Stimulated activated naive B cell treated with anti-CD40 and anti-IgM and Interleukin-4, amounts not matched to agents 10 μg/mL and 1 μg/mL and 100 μg/mL, for 72 hours (primary cell): ENCODE measurements at regions not wholly inside any gene's neighbourhood (a gene's known extent, or its start where the extent isn't known, plus 50 kb on each side); places are given as distances from the start of the nearest gene placed in this dataset.
"Not testable (repeated sequence)": the region's sequence is repeated elsewhere in the genome, so short reads cannot be mapped to it uniquely, and the experiment has no call there.

Experiments used
- ATAC-seq, 2 donors: fragments of 150-1000 bp; cut with Tn5 transposase; replicated peaks; 2 replicates each; pipeline ENCODE4 v1.10.0; 2021; ENCODE audit warnings: moderate library complexity in 1 of 2
- DNase-seq: peaks from one replicate; pipeline ENCODE4 v3.0.0; 2021
- H3K27ac Mint-ChIP-seq: one replicate; pipeline ENCODE4 v1.8.0; 2022; ENCODE audit warnings: mild to moderate bottlenecking, mixed read lengths
- H3K27me3 Mint-ChIP-seq, 2 donors: one replicate each; pipeline ENCODE4 v1.8.0; 2022; ENCODE audit warnings: mixed read lengths in 2 of 2
- H3K36me3 Mint-ChIP-seq, 2 donors: one replicate each; pipeline ENCODE4 v1.8.0; 2022; ENCODE audit warnings: mixed read lengths in 2 of 2, mild to moderate bottlenecking in 1 of 2
- H3K4me1 Mint-ChIP-seq, 2 donors: one replicate each; pipeline ENCODE4 v1.8.0; 2022; ENCODE audit warnings: mixed read lengths in 2 of 2, mild to moderate bottlenecking in 1 of 2
- H3K4me3 Mint-ChIP-seq, 2 donors: one replicate each; pipeline ENCODE4 v1.8.0; 2022; ENCODE audit warnings: mild to moderate bottlenecking in 2 of 2, mixed read lengths in 2 of 2, moderate library complexity in 1 of 2
- H3K9me3 Mint-ChIP-seq, 2 donors: one replicate each; pipeline ENCODE4 v1.8.0; 2022; ENCODE audit warnings: mixed read lengths in 2 of 2, mild to moderate bottlenecking in 1 of 2

DNA sequence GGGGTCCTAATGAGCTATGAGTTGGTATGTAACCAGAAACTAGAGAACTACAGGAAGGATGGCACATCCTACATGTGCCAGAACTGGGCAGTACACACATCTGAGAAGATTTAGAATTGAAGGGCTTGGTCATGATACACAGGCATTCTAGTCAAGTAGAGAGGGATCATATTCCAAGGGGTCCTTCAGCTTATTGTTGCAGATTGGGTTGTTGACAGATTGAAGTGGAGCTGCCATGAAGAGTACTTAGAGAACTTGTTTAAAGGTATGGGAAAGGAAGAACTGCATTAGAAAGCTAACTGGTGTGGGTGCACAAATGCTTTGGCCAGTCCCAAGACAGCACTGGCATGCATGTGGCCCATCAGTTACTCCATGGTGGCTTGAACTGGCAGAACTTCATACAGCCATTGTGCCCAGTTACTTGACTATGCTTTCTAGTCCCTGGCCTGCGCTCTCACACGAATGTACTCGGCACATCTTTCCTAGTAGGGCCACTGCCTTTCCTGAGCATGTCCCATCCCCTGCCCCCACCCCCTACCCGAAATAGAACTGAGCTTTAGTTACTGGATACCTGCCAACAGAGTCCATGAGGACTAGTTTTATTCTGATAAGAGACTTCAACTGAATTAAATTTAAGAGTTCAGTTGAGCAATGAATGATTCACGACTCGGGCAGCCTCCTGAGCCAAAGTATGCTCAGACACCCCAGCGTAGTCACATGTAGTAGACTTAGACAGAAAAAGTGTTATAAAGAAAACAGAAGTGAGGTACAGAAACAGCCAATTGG, 64.0 kb downstream of the CCNG2 start:
- H3K4me1 Mint-ChIP-seq, result peaks cover 0 to 6% of the 10 kb centered on the region in 2 donors
- DNase-seq (no peak), ATAC-seq (no peak)
- no peaks in the 10 kb centered on the region for H3K9me3 Mint-ChIP-seq
- H3K36me3 Mint-ChIP-seq, result no peaks in the 10 kb centered on the region
- H3K27me3 Mint-ChIP-seq, result no peaks in the 10 kb centered on the region
- no peak overlapping the region for H3K4me3 Mint-ChIP-seq
- no peak overlapping the region for H3K27ac Mint-ChIP-seq

GRCh38 chr4:77225022-77225421, 68.0 kb downstream of the CCNG2 start:
- Mint-ChIP-seq H3K4me3 (no peak overlapping the region), H3K4me1 (no peaks in the 10 kb centered on the region), H3K27ac (no peak overlapping the region), H3K9me3 (peaks cover 0 to 11% of the 10 kb centered on the region in 2 donors), H3K27me3 (no peaks in the 10 kb centered on the region), H3K36me3 (peaks cover 17% of the 10 kb centered on the region in 2 donors)
- ATAC-seq (no peak), DNase-seq (no peak)

DNA sequence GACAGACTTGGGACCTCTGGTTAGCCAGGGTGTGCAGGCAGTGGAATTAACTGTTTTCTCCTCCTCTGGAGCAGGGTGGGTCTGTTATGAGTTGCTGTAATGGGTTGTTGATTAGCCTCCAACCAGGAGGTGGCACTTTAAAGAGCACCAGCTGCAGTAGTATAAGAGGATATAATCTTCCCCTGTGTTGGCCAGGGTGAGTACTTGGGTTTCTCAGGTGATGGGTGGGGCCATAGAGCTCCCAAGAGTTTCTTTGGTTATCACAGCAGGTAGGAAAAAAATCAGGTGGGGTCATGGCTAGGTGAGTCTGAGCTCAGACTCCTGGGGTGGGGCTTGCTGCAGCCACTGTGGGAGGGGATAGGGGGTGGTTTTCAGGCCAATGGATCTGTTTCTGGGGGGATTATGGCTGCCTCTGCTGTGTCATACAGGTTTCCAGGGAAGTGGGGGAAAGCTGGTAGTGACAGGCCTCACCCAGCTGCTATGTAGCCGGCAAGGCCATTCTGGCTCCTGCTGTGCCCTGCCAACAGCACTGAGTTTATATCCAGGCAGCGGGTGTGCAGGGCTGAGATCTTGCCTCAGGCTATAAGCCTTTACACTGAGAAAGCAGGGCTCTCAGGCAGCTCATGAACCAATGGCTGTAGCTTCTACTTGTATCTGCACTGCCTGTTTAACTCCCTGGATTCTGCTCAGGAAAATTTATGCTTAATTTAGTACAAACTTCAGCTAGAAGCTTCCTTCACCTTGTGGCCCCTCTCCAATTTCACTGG, 70.1 kb downstream of the CCNG2 start:
- Mint-ChIP-seq H3K4me3 (no peak overlapping the region), H3K4me1 (peaks cover 3 to 5% of the 10 kb centered on the region in 2 donors), H3K27me3 (no peaks in the 10 kb centered on the region), H3K36me3 (peaks cover 17% of the 10 kb centered on the region in 2 donors), H3K27ac (no peak overlapping the region), H3K9me3 (peaks cover 0 to 11% of the 10 kb centered on the region in 2 donors)
- DNase-seq (no peak), ATAC-seq (no peak)

- no peaks in the 10 kb centered on the region for H3K27me3 Mint-ChIP-seq
- DNase-seq, result no peak
- H3K4me3 Mint-ChIP-seq, result no peak overlapping the region
- ATAC-seq, result no peak
- H3K27ac Mint-ChIP-seq, result no peak overlapping the region
- peaks cover 17 to 20% of the 10 kb centered on the region in 2 donors for H3K36me3 Mint-ChIP-seq
- peaks cover 3 to 5% of the 10 kb centered on the region in 2 donors for H3K4me1 Mint-ChIP-seq
- peaks cover 0 to 11% of the 10 kb centered on the region in 2 donors for H3K9me3 Mint-ChIP-seq
These were observed 72.4 kb downstream of the CCNG2 start for GRCh38 chr4:77229433-77229832.

GRCh38 chr4:77232653-77233052, 75.6 kb downstream of the CCNG2 start:
- H3K36me3 Mint-ChIP-seq, result peaks cover 6 to 10% of the 10 kb centered on the region in 2 donors
- peaks cover 6 to 13% of the 10 kb centered on the region in 2 donors for H3K4me1 Mint-ChIP-seq
- no peak overlapping the region for H3K4me3 Mint-ChIP-seq
- H3K27ac Mint-ChIP-seq, result no peak overlapping the region
- ATAC-seq, result no peak
- no peak for DNase-seq
- peaks cover 0 to 3% of the 10 kb centered on the region in 2 donors for H3K27me3 Mint-ChIP-seq
- peaks cover 0 to 9% of the 10 kb centered on the region in 2 donors for H3K9me3 Mint-ChIP-seq

GRCh38 chr4:77235289-77235854, 78.4 kb downstream of the CCNG2 start:
- Mint-ChIP-seq H3K4me3 (no peak overlapping the region), H3K9me3 (no peaks in the 10 kb centered on the region), H3K36me3 (peaks cover 0 to 3% of the 10 kb centered on the region in 2 donors), H3K4me1 (peaks cover 7 to 13% of the 10 kb centered on the region in 2 donors), H3K27ac (no peak overlapping the region), H3K27me3 (peaks cover under 1 to 4% of the 10 kb centered on the region in 2 donors)
- peak; percentile 73 to 78 for ATAC-seq
- DNase-seq, result no peak

DNA sequence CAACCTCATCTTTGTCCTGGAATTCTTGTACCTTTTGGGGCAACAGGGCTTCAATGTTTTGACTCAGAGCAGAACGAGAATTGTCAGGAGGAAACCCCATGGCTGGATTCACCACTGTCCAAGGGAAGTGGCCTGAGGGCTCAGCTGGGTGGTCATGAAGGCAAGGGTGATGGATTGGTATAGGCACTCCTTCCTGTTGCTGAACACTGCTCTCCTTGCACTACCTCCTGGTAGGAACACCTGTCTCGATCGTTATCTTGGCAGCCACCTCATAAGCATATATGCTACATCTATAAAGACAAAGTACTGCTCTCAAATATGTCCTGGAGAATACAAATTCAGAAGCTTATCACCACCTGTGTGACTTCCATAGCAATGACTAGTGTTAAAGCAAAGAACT, 79.8 kb downstream of the CCNG2 start:
- Mint-ChIP-seq H3K36me3 (peaks cover 0 to 3% of the 10 kb centered on the region in 2 donors), H3K27me3 (peaks cover 6 to 8% of the 10 kb centered on the region in 2 donors), H3K4me3 (no peak overlapping the region), H3K27ac (no peak overlapping the region), H3K4me1 (peaks cover 6 to 8% of the 10 kb centered on the region in 2 donors), H3K9me3 (no peaks in the 10 kb centered on the region)
- DNase-seq, result no peak
- ATAC-seq, result no peak

DNA sequence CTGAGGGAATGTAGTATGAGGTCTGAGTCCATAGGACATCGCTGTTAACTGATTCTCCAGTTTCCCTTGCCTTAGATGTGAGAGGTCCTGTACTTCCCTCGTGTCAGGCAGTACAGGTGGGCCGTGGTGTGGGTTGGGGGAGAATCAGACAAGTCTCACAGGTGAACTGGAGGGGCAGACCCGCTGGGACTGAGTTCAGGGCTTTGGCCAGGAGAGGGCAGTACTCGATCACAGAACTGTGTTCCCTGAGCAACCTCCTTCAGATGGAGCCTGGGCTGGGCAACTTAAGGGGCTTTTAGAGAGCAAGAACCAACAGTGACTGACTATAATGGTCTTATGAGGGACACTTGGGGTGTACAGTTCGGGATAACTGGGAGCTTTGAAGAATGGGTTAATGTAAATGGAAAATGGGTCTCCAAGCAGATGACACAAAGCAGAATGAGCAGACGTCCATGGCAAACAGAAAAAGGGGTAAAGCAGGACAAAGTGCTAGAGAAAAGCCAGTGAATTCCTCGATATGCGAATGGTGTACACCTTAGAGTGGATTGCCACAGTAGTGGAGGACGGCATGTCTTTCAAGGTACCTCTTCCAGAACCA, 83.6 kb downstream of the CCNG2 start:
- Mint-ChIP-seq H3K36me3 (peaks cover 0 to 6% of the 10 kb centered on the region in 2 donors), H3K4me1 (peaks cover 3 to 8% of the 10 kb centered on the region in 2 donors), H3K4me3 (no peak overlapping the region), H3K9me3 (peaks cover 0 to 4% of the 10 kb centered on the region in 2 donors), H3K27ac (peak overlapping the region; percentile 10), H3K27me3 (peaks cover 6 to 8% of the 10 kb centered on the region in 2 donors)
- DNase-seq (peak; percentile 51), ATAC-seq (peak; percentile 92 to 93)

- no peak overlapping the region for H3K4me3 Mint-ChIP-seq
- peaks cover 0 to 2% of the 10 kb centered on the region in 2 donors for H3K36me3 Mint-ChIP-seq
- peaks cover 0 to 4% of the 10 kb centered on the region in 2 donors for H3K4me1 Mint-ChIP-seq
- ATAC-seq, result no peak
- no peak for DNase-seq
- no peaks in the 10 kb centered on the region for H3K27me3 Mint-ChIP-seq
- H3K27ac Mint-ChIP-seq, result no peak overlapping the region
- no peaks in the 10 kb centered on the region for H3K9me3 Mint-ChIP-seq
These were observed 91.8 kb downstream of the CCNG2 start for GRCh38 chr4:77248805-77249204.

DNA sequence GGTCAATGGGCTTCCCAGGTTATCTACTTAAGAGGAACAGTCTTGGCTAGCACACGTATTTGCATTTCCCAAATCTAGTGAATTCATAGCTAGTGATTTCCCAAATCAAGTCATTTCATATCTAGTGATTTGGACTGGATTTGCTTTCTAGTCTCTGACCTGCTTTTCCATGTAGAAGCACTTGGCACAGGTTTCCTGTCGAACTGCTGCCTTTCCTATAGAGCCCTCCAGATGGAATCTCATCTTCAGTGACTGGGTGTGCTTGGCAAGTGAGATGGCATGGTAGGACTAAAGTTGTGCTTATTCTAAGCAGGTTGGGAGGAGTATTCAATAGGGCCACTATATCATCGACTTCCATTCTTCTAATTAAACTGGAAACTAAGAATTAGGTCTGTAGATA, 94.7 kb downstream of the CCNG2 start:
- Mint-ChIP-seq H3K27me3 (no peaks in the 10 kb centered on the region), H3K9me3 (no peaks in the 10 kb centered on the region), H3K4me1 (no peaks in the 10 kb centered on the region), H3K36me3 (no peaks in the 10 kb centered on the region), H3K4me3 (no peak overlapping the region), H3K27ac (no peak overlapping the region)
- no peak for ATAC-seq
- no peak for DNase-seq

DNA sequence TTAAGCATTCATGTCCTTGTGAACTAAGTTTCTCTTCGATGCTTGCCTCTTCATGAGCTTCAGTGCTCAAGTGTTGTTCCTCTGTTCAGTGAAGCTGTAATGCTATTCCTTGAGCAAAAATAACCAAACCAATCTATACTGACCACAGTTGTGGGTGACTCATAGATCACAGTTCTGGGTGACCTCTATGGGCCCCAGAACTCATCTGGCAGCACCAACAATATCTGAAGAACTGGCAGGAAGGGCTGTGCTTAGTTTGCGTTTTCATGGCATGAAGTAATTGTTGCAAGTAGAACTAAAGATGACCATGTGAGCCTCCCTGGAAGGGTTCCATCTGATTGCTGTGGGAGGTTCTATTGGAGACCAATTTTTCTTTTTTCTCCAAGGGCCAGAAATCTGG, 106.2 kb downstream of the CCNG2 start:
- DNase-seq (no peak), ATAC-seq (peak; percentile 21 to 27)
- Mint-ChIP-seq H3K9me3 (peaks cover 6 to 9% of the 10 kb centered on the region in 2 donors), H3K4me3 (no peak overlapping the region), H3K4me1 (no peaks in the 10 kb centered on the region), H3K36me3 (peaks cover 3 to 4% of the 10 kb centered on the region in 2 donors), H3K27me3 (no peaks in the 10 kb centered on the region), H3K27ac (no peak overlapping the region)

DNA sequence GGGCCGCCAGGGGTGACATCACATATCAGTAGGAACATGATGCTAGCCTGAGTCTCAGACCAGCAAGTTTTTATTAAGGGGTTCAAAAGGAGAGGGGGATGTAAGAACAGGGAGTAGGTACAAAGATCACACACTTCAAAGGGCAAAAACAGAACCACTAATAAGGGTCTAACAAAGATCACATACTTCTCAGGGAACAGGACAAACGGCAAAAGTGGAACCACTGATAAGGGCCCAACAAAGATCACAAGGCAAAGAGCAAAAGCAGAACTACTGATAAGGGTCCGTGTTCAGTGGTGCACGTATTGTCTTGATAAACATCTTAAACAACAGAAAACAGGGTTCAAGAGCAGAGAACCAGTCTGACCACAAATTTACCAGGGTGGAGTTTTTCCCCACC, 107.0 kb downstream of the CCNG2 start:
- not testable (repeated sequence) for H3K4me1 Mint-ChIP-seq

DNA sequence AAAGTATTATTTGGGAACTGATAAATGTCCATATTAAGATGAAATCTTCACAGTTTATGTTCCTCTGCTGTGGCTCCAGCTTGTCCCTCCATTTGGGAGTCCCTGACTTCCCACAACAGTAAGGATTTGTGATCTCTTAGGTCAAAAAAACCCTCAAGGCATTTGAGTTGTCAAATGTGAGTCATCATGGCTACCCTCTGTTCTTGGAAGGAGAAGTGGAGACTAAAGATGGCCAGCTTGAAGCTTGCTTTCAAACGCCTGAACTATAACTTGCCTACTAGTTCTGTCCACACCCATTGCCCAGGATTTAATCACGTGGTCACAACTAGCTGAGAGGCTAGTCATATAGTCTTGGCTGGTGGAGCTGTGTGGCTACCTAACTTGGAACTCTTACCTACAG, 107.8 kb downstream of the CCNG2 start:
- H3K4me1 Mint-ChIP-seq, result no peaks in the 10 kb centered on the region
- no peak overlapping the region for H3K4me3 Mint-ChIP-seq
- no peak overlapping the region for H3K27ac Mint-ChIP-seq
- no peak for ATAC-seq
- H3K9me3 Mint-ChIP-seq, result peaks cover 6 to 9% of the 10 kb centered on the region in 2 donors
- no peaks in the 10 kb centered on the region for H3K27me3 Mint-ChIP-seq
- no peak for DNase-seq
- peaks cover 3 to 4% of the 10 kb centered on the region in 2 donors for H3K36me3 Mint-ChIP-seq

More for the DNA sequence above, 107.0 kb downstream of the CCNG2 start:
- not testable (repeated sequence) for H3K4me3 Mint-ChIP-seq, ATAC-seq, DNase-seq, H3K36me3 Mint-ChIP-seq, H3K9me3 Mint-ChIP-seq, H3K27me3 Mint-ChIP-seq
- peak overlapping the region; percentile 3 for H3K27ac Mint-ChIP-seq

- no peak for ATAC-seq
- H3K9me3 Mint-ChIP-seq, result peaks cover 6 to 8% of the 10 kb centered on the region in 2 donors
- H3K27ac Mint-ChIP-seq, result no peak overlapping the region
- H3K36me3 Mint-ChIP-seq, result peaks cover 3 to 4% of the 10 kb centered on the region in 2 donors
- no peaks in the 10 kb centered on the region for H3K4me1 Mint-ChIP-seq
- DNase-seq, result no peak
- no peaks in the 10 kb centered on the region for H3K27me3 Mint-ChIP-seq
- no peak overlapping the region for H3K4me3 Mint-ChIP-seq
These were observed 111.1 kb downstream of the CCNG2 start for GRCh38 chr4:77268108-77268507.
